Midbrain (tissue), 1 donor: ENCODE measurements at regions not wholly inside any gene's neighbourhood (a gene's known extent, or its start where the extent isn't known, plus 50 kb on each side); places are given as distances from the start of the nearest gene placed in this dataset.
"Not testable (repeated sequence)": the region's sequence is repeated elsewhere in the genome, so short reads cannot be mapped to it uniquely, and the experiment has no call there.

ENCODE experiments used
- DNase-seq: peaks from one replicate; lab custom pipeline; 2025; lab: John Stamatoyannopoulos, UW

- DNase-seq = no peak
Measured at GRCh38 chr10:121135512-121135911, 284.4 kb downstream of the WDR11 start.

GRCh38 chr10:121137533-121137932, 286.4 kb downstream of the WDR11 start:
- DNase-seq = no peak

GRCh38 chr10:121138112-121138860, 287.1 kb downstream of the WDR11 start:
- no peak for DNase-seq

- no peak for DNase-seq
Measured at GRCh38 chr10:121138918-121139317, 287.8 kb downstream of the WDR11 start.

- not testable (repeated sequence) for DNase-seq
Measured at GRCh38 chr10:121145802-121146395, 294.7 kb downstream of the WDR11 start.

- no peak for DNase-seq
Measured at GRCh38 chr10:121148921-121149320, 297.8 kb downstream of the WDR11 start.

- no peak for DNase-seq
Measured at GRCh38 chr10:121152033-121152432, 300.9 kb downstream of the WDR11 start.

GRCh38 chr10:121152935-121153334, 301.8 kb downstream of the WDR11 start:
- DNase-seq = no peak

GRCh38 chr10:121154310-121154709, 303.1 kb downstream of the WDR11 start:
- DNase-seq = no peak

GRCh38 chr10:121154846-121155245, 303.7 kb downstream of the WDR11 start:
- peak; percentile 91 for DNase-seq

- DNase-seq = no peak
Measured at GRCh38 chr10:121155742-121156474, 304.7 kb downstream of the WDR11 start.

GRCh38 chr10:121157998-121158397, 306.8 kb downstream of the WDR11 start:
- peak; percentile 34 for DNase-seq

GRCh38 chr10:121158988-121159579, 307.9 kb downstream of the WDR11 start:
- DNase-seq = no peak

GRCh38 chr10:121159670-121160069, 308.5 kb downstream of the WDR11 start:
- no peak for DNase-seq

- no peak for DNase-seq
Measured at GRCh38 chr10:121165276-121165675, 314.1 kb downstream of the WDR11 start.

GRCh38 chr10:121167534-121168243, 316.5 kb downstream of the WDR11 start:
- DNase-seq = no peak

- DNase-seq = no peak
Measured at GRCh38 chr10:121168545-121169216, 317.5 kb downstream of the WDR11 start.

- no peak for DNase-seq
Measured at GRCh38 chr10:121169406-121169805, 318.2 kb downstream of the WDR11 start.

GRCh38 chr10:121171825-121172787, 320.9 kb downstream of the WDR11 start:
- DNase-seq = no peak

GRCh38 chr10:121179006-121179405, 327.8 kb downstream of the WDR11 start:
- no peak for DNase-seq
